HG03135 (cell line): ENCODE measurements at regions not wholly inside any gene's neighbourhood (a gene's known extent, or its start where the extent isn't known, plus 50 kb on each side); places are given as distances from the start of the nearest gene placed in this dataset.

Experiments used
- ATAC-seq: cut with Tn5 transposase; IDR thresholded peaks from one replicate; pipeline ENCODE4 v1.9.1; 2021; ENCODE audit warnings: mild to moderate bottlenecking, moderate library complexity; ENCODE audit not compliant: unreplicated experiment

- ATAC-seq = no peak
Observed at GRCh38 chr11:119550053-119550752, 127.2 kb upstream of the THY1 start.

GRCh38 chr11:119547511-119547910 is 124.5 kb upstream of the THY1 start:
- no peak for ATAC-seq

GRCh38 chr11:119545978-119546915 is 123.3 kb upstream of the THY1 start:
- ATAC-seq = no peak

GRCh38 chr11:119540370-119541125 is 117.6 kb upstream of the THY1 start:
- no peak for ATAC-seq

GRCh38 chr11:119539583-119539982 is 116.6 kb upstream of the THY1 start:
- no peak for ATAC-seq

GRCh38 chr11:119538753-119539152 is 115.8 kb upstream of the THY1 start:
- no peak for ATAC-seq

- ATAC-seq = no peak
Observed at GRCh38 chr11:119537306-119538253, 114.6 kb upstream of the THY1 start.

- ATAC-seq = no peak
Observed at GRCh38 chr11:119536801-119537200, 113.8 kb upstream of the THY1 start.

- no peak for ATAC-seq
Observed at GRCh38 chr11:119533921-119534736, 111.2 kb upstream of the THY1 start.

- ATAC-seq = no peak
Observed at GRCh38 chr11:119533462-119533861, 110.5 kb upstream of the THY1 start.

GRCh38 chr11:119532551-119532950 is 109.6 kb upstream of the THY1 start:
- ATAC-seq = no peak

- ATAC-seq = no peak
Observed at GRCh38 chr11:119531623-119532022, 108.7 kb upstream of the THY1 start.

- ATAC-seq = no peak
Observed at GRCh38 chr11:119531056-119531455, 108.1 kb upstream of the THY1 start.

- ATAC-seq = no peak
Observed at GRCh38 chr11:119530509-119530908, 107.5 kb upstream of the THY1 start.

- ATAC-seq = no peak
Observed at GRCh38 chr11:119529936-119530335, 107.0 kb upstream of the THY1 start.

GRCh38 chr11:119529063-119529845 is 106.3 kb upstream of the THY1 start:
- no peak for ATAC-seq

- no peak for ATAC-seq
Observed at GRCh38 chr11:119525867-119526196, 102.9 kb upstream of the THY1 start.

GRCh38 chr11:119525180-119525866 is 102.4 kb upstream of the THY1 start:
- no peak for ATAC-seq
